Fibroblast of peridontal ligament (primary cell): ENCODE measurements at regions not wholly inside any gene's neighbourhood (a gene's known extent, or its start where the extent isn't known, plus 50 kb on each side); places are given as distances from the start of the nearest gene placed in this dataset.
A peak's percentile ranks its signal among the peaks of the same experiment; 100 is the strongest.

ENCODE experiments used
- DNase-seq: peaks from one replicate; pipeline ENCODE4 v3.0.0-alpha.2; 2010; ENCODE audit errors: extremely low read depth

- DNase-seq: no peak
Measured at GRCh38 chr2:43129676-43130547, 96.5 kb downstream of the ZFP36L2 start.

GRCh38 chr2:43128559-43128955 lies 97.8 kb downstream of the ZFP36L2 start:
- no peak for DNase-seq

- DNase-seq: no peak
Measured at GRCh38 chr2:43127941-43128558, 98.4 kb downstream of the ZFP36L2 start.

GRCh38 chr2:43127208-43127940 lies 99.0 kb downstream of the ZFP36L2 start:
- DNase-seq: no peak

- no peak for DNase-seq
Measured at GRCh38 chr2:43126817-43127207, 99.6 kb downstream of the ZFP36L2 start.

GRCh38 chr2:43125090-43125998 lies 101.1 kb downstream of the ZFP36L2 start:
- no peak for DNase-seq

- DNase-seq: no peak
Measured at GRCh38 chr2:43124687-43125057, 101.7 kb downstream of the ZFP36L2 start.

- no peak for DNase-seq
Measured at GRCh38 chr2:43123981-43124686, 102.3 kb downstream of the ZFP36L2 start.

GRCh38 chr2:43123486-43123885 lies 102.9 kb downstream of the ZFP36L2 start:
- no peak for DNase-seq

- DNase-seq: no peak
Measured at GRCh38 chr2:43123028-43123427, 103.4 kb downstream of the ZFP36L2 start.

GRCh38 chr2:43121580-43122314 lies 104.7 kb downstream of the ZFP36L2 start:
- DNase-seq: no peak

GRCh38 chr2:43119303-43119702 lies 107.1 kb downstream of the ZFP36L2 start:
- no peak for DNase-seq

- DNase-seq: peak; percentile 43
Measured at GRCh38 chr2:43117521-43118143, 108.8 kb downstream of the ZFP36L2 start.

- DNase-seq: no peak
Measured at GRCh38 chr2:43116988-43117387, 109.4 kb downstream of the ZFP36L2 start.

GRCh38 chr2:43115881-43116280 lies 110.5 kb downstream of the ZFP36L2 start:
- no peak for DNase-seq

GRCh38 chr2:43114210-43114609 lies 112.2 kb downstream of the ZFP36L2 start:
- DNase-seq: no peak

GRCh38 chr2:43111788-43112554 lies 114.4 kb downstream of the ZFP36L2 start:
- no peak for DNase-seq

- DNase-seq: peak; percentile 85
Measured at GRCh38 chr2:43110442-43110871, 115.9 kb downstream of the ZFP36L2 start.

- DNase-seq: no peak
Measured at GRCh38 chr2:43109261-43109743, 117.1 kb downstream of the ZFP36L2 start.
